Activated CD4-positive, alpha-beta T cell treated with anti-CD3 and anti-CD28 coated beads, Interleukin-2, amount 50 U/mL, for 1 hour (primary cell): ENCODE measurements at regions not wholly inside any gene's neighbourhood (a gene's known extent, or its start where the extent isn't known, plus 50 kb on each side); places are given as distances from the start of the nearest gene placed in this dataset.
"Not testable (repeated sequence)": the region's sequence is repeated elsewhere in the genome, so short reads cannot be mapped to it uniquely, and the experiment has no call there.

Experiments used
- DNase-seq: peaks from one replicate; pipeline ENCODE4 v3.0.0-alpha.2; 2020

DNA sequence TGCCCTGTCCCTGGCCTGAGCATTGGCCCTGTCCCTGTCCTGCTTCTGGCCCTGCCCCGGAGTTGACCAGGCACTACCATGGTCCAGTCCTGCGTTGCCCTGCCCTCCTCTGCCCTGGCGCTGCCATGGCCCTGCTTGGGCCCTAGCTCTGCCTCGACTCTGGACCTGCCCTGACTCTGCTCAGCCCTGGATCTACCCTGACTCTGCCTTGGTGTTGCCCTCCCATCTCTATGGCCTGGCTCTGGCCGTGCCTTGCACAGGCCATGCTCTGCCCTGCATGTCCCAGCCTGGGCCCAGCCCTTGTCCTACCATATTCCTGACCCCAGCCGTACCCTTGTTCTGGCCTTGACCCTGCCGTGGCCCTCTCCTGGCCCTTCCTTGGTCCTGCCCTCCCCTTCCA, 235.7 kb downstream of the GOLGA6L6 start:
- not testable (repeated sequence) for DNase-seq

DNA sequence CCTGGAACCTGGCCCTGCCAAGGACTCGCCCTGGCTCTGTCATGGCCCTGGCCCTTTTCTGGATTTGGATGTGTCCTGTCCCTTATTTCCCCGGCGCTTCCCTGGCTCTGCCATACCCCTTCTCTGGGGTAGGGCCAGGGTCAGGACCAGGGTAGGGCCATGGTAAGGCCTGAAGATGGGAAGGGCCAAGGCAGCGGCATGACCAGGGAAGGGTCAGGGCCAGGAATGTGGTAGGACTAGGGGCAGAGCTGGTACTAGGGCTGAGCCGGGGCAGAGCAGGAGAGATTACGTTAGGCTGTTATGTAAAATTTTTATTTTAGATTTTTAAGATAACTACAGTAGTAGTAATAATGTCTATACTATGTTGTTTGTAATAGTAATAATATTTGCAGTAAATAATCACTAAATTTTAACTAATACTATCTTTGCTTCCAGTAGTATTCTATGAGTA, 236.6 kb downstream of the GOLGA6L6 start:
- DNase-seq, result not testable (repeated sequence)

DNA sequence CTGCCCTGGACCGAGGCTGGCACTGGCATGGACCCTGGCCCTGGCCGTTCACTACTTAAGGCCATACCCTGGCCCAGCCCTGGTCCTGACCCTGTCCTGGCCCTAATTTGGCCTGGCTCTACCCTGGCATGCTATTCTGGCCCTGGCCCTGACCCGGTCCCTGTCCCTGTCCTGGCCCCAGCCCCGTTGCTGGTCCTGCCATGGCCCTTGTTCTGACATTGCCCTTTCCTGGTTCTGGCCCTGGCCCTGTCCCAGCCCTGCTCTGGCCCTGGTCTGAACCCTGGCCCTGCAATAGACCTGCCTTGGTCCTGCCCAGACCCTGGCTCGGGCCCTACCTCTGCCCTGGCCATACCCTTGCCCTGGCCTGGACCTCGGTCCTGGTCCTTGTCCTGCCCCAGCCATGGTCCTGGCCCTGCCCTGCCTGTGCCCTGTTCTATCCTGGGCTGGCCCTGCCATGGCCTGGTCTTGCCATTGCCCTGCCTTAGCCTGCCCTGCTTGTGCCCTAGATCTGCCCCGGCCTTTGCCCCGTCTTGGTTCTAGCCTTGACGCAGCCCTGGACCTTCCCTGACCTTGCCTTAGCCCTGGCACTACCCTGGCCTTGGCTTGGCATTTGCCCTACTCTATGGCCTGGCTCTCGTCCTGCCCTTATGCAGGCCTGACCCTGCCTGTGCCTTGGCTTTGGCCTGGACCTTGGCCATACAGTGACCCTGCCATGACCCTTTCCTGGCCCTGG, 237.2 kb downstream of the GOLGA6L6 start:
- DNase-seq, result not testable (repeated sequence)

DNA sequence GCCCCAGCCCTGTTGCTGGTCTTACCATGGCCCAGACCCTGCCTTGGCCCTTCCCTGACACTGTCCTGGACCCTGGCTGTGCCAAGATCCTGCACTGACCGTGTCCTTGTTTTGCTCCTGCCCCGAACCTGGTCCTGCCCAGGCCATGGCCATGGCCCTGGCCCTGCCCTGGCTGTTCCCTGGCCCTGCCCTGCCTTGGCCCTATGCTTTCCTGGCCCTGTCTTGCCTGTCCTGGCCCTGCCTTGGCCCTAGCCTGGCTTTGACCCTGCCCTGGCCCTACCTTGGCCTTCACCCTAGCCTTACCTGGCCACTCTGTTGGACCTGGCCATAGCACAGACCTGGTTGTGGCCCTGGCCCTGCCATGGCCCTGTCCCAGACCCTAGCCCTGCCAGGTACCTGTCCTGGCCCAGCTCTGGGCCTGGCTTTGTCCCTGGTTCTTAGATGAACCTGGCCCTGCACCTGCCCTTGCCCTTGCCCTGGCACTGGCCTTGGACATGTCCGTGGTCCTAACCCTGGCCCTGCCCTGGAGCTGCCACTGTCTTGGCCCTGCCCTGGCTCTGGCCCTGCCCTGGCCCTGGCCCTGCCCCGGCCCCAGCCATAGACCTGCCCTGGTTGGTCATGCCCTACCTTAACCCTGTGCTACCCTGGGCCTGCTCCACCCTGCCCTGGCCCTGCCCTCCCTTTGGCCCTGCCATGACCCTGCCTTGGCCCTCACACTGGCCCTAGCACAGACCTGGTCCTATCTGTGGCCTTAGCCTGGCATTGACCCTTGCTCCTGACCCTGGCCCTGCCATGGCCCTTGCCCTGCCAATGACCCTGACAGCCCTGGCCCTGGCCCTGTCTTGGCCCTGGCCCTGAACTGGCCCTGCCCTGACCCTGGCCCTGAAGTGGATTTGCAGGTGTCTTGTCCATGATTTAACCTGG, 238.1 kb downstream of the GOLGA6L6 start:
- DNase-seq, result not testable (repeated sequence)

DNA sequence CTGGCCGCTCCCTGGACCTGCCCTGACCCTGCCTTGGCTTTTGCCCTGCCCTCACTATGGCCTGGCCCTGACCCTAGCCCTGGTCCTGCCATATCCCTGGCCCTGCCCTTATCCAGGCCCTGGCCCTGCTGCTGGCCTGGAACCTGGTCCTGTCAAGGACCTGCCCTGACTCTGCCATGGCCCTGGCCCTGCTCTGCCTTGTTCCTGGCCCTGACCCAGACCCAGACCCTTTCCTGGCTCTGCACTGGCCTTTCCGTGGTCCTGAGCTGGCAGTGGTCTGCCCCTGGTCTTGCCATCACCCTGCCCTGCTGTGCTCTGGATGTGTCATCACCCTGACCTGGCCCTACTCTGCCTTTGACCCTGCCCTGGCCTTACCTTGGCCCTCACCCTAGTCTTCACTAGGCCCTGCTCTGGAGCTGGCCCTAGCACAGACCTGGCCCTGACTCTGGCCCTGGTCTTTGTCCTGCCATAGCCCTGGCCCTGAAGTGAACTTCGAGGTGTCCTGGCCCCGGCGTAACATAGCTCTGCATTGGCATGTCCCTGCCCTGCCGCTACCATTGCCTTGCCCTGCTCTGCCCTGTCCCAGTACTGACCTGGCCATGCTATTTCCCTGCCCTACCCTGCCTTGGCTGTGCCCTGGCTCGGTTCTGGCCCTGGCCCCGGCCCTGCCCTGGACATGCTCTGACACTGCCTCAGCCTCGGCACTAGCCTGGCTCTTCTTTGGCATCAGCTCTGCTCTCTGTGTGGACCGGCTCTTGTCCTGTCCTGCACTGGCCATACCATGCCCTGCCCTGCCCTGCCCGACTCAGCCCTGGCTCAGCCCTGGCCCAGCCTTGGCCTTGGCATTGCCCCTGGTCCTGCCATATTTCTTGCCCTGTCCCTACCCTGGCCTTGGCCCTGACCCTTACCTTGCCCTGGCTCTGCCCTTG, 239.2 kb downstream of the GOLGA6L6 start:
- not testable (repeated sequence) for DNase-seq

DNA sequence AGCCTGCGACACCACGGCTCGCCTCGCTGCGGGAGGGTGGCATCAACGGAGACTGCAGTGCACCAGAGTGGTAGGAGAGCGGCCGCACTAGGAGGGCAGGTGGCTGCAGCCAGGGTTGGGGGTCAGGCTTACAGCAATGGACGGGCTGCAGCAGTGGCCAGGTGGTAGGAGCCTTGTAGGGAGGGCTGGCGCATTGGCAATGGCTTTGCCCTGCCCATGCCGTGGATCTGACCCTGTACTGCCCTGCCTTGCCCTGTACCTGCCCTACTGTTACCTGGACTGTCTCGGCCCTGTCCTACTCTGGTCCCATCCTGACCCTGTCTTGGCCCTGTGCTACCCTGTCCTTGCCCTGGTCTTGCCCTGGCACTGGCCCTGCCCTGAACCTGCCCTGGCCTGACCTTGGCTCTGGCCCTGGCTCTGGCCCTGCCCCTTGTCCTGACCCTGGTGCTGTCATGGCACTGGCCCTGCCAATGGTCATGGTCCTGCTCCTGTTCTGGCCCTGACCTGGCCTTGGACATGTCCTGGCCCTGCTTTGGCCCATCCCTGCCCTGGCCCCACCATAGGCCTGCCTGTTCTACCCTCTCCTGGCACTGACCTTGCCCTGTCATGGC, 240.0 kb downstream of the GOLGA6L6 start:
- not testable (repeated sequence) for DNase-seq

DNA sequence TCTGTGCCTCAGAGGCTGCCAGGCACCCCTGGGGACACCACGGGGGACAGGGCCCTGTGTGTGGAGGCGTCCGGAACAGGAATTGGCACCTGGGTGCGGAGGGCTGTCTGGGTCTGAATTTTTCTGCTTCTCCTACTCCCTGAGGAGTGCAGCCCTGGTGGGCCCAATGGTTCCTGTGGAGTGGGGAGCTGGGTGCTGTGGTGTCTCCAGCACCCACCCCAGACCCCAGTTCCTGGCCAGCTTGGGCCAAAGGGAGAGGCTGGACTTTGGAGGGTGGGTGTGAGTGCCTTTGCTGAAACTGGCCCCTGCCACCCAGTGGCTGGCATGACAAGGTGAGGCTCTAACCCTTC, 240.6 kb downstream of the GOLGA6L6 start:
- DNase-seq, result not testable (repeated sequence)

DNA sequence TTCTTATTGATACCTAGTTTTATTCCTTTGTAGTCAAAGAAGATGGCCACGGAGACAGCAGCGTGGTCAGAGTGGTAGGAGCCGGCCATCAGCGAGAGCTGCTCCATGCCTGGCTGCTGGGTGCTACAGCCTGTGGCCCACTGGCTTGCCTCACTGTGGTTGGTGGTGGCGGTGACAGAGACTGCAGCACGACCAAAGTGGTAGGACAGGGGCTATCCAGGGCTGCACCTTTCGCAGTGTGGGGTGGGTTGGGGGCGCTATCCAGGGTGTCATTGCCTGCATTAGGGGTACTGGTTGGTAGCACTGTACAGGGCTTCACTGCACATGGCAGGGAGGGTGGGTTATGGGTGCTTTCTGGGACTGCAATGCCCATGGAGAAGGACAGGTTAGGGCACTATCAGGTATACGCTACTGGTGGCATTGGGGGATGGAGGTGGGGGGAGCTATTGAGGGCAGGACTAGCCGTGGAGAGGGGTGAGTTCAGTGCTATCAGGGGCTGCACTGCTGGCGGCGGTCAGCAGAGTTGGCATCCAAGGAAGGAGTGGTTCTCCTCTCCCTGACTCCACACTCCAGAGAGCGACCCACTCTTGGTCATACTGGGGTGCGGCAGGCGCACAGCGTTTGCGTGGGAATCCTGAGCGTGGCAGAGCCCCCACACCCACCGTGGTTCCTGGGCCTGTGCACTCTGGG, 241.1 kb downstream of the GOLGA6L6 start:
- not testable (repeated sequence) for DNase-seq

DNA sequence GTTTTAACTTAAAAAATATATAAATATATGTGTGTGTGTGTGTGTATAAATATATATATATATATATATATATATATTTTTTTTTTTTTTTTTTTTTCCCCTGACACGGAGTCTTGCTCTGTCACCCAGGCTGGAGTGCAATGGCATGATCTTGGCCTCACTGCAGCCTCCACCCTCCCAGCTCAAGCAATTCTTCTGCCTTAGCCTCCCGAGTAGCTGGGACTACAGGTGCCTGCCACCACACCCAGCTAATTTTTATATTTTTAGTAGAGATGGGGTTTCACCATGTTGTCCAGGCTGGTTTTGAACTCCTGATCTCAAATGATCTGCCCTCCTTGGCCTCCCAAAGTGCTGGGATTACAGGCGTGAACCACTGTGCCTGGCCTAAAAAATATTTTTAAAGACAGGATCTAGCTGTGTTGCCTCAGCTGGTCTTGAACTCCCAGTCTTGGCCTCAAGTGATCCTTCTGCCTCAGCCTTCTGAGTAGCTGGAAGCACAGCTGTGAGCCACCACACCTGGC, 243.9 kb downstream of the GOLGA6L6 start:
- not testable (repeated sequence) for DNase-seq

DNA sequence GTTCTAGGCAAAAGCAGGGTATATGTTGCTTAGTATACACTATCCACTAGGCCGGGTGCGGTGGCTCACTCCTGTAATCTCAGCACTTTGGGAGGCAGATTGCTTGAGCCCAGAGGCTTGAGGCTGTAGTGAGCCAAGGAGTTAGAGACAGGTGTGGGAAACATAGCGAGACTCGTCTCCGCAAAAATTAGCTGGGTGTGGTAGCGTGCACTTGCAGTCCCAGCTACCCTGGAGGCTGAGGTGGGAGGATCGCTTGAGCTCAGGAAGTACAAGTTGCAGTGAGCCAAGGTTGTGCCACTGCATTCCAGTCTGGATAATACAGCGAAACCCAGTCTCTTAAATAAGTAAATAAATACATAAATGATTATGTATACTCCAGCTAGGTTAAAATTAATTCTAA, 245.3 kb downstream of the GOLGA6L6 start:
- DNase-seq, result not testable (repeated sequence)

DNA sequence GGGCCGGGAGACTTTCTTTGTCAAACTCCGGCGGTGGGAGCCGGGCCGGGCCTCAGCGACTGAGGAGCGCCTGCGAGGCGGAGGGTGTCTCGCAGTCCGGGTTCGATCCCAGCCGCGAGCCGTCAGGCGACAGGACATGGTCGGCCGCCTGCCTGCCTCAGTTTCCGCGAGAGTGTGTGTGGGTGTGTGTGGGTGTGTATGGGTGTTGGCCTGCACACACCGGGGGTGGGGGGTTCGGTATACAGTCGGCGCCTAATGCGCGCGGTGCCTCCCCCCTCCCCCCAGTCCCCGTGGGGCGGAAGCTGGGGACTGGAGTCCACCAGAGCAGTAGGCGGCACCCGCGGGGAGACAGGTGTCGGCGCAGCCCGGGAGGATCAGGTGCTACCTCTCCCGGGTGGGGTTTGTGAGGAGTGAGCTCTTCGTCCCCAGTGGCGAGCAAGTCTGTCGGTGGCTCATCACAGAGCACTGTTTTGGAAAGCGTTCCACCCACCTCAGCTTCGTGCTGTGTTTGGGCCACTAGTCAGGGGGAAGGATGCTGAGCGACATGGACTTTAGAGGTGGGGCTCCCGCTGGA, 246.3 kb downstream of the GOLGA6L6 start:
- no peak for DNase-seq

DNA sequence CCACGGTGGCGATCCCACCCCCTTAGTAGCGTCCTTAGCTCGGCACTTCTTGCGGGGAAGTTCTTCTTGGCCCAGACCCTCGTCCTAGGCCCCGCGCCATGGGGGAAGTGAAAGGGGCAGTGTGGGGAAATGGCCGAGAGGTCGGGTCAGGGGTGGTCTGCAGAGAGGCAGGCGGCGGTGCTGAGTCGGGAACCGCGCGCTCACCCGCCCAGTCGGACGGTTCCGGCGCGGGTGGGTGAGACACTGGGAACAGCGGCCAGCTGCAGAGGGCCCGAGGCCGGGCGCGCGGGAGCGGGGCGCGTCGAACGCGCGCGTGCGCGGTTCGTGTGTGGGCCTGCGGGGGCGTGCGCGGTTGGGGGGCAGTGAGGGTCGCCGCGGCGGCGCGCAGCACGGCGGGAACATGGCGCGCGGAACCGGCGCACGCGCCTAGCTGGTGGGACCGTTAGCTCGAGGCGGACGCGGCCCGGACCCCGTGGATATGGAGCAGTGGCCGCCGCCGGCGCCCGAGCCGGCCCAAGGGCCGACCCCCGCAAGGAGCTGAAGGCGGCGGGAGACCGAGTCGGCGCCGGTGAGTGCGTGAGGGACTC, 246.9 kb downstream of the GOLGA6L6 start:
- DNase-seq, result no peak

DNA sequence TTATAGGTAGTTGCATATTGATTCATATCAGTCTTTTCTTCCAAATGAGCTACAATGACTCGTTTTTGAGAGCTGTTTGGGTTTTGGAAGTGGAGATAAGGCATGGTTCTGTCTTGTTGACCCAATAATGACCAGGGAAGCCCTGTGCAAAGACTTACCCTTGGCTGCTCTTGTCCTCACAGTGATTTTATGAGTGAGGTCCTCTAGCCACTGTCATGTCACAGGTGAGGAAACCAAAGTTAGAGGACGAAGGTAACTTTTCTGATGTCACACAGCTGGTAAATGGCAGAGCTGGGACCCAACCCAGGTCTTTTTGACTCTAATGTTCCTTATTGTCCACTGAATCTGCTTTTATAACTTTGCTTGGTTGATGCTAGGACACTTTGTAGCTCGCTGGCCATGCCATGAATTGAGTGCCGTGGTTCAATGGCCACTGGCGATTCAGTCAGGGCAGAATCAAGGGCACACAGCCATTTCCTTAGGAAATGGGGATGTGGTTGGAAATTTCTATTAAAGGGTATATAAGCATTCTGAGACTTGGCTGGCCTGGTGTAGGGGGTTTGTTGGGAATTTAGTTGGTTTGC, 249.1 kb downstream of the GOLGA6L6 start:
- DNase-seq, result not testable (repeated sequence)

DNA sequence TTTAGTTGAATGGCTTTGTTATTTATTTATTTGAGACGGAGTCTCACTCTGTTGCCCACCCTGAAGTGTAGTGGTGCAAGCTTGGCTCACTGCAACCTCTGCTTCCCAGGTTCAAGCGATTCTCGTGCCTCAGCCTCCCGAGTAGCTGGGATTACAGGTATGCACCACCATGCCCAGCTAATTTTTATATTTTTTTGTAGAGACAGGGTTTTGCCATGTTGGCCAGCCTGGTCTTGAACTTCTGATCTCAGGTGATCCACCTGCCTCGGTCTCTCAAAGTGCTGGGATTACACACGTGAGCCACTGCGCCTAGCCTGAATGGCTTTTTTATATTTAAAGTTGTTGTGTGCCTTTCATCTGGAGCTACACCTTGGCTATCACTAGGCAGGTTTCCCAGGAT, 250.0 kb downstream of the GOLGA6L6 start:
- DNase-seq, result not testable (repeated sequence)

DNA sequence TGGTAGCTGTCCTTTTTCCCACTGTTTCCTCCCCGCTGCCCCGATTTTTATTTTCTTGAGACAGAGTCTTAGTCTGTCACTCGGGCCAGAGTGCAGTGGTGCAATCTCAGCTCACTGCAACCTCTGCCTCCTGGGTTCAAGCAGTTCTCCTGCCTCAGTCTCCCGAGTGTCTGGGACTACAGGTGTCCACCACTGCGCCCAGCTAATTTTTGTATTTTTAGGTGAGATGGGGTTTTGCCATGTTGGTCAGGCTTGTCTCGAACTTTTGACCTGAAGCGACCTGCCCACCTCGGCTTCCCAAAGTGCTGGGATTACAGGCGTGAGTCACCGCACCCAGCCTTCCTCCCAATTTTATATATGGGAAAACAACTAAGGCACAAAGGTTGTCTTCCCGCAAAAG, 251.0 kb downstream of the GOLGA6L6 start:
- not testable (repeated sequence) for DNase-seq

DNA sequence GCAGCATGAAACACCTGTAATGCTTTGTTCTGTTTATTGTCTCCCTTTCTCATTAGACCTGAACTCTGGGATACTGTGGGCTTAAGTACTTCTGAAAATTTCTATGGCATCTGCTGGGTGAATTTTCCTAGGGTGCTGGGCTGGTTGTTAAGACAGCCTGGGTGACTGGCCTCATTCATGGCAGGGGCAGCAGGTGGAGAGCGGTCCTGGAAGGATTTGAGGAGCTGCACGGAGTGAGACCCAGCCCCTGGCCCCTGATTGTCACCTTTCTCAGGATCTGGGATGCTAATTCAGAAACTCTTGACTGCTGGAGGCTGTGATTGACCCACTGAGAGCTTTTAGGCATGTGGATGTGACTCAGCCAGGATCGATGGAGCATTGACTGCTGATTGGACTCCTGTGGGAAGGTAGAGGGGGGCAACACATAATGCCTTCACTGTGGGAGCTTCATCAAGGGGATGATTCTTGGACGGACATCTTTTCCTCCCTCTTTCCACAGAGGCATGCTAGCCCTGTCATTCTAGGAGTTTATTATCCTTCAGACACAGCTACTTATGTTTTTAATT, 252.0 kb downstream of the GOLGA6L6 start:
- not testable (repeated sequence) for DNase-seq

DNA sequence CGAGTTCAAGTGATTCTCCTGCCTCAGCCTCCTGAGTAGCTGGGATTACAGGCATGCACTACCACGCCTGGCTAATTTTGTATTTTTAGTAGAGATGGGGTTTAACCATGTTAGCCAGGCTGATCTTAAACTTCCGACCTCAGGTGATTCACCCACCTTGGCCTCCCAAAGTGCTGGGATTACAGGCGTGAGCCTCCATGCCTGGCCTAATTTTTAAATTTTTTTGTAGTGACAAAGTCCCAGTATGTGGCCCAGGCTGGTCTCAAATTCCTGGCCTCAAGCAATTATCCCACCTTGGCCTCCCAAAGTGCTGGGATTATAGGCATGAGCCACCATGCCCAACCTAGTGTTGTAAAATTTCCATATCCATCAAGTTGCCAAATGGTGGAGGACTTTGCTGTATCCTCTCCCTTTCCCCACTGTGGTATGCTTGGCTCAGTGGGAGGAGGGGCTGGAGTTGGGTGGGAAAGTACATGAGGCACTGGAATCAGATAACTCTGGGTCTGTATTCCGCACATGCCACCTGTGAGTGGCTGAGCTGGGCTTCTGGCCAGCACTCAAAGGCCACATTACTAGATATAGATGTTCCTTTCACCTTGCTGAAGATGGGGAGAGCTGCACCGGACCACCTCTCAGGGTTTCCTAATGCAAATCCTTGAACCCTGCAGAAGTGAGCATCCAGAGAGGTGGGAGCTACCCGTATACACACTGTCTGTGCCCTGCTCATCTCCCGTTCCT, 252.6 kb downstream of the GOLGA6L6 start:
- not testable (repeated sequence) for DNase-seq

DNA sequence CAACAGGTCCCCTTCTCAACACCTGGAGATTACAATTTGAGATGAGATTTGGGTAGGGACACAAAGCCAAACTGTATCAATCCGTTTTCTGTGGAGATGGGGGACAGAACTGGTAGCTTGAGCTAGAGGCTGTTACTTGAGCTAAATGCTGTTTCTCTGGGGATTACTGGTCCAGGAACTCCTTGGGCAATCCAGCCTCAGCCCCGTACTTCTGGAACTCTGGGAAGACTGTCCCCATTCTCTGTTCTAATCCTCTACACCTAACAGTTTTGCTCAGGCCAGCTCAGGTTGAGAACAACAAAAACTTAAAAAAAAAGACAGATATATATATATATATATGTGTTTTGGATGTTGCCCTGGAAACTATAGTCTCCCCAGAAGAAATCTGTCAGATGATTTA, 255.0 kb downstream of the GOLGA6L6 start:
- not testable (repeated sequence) for DNase-seq

DNA sequence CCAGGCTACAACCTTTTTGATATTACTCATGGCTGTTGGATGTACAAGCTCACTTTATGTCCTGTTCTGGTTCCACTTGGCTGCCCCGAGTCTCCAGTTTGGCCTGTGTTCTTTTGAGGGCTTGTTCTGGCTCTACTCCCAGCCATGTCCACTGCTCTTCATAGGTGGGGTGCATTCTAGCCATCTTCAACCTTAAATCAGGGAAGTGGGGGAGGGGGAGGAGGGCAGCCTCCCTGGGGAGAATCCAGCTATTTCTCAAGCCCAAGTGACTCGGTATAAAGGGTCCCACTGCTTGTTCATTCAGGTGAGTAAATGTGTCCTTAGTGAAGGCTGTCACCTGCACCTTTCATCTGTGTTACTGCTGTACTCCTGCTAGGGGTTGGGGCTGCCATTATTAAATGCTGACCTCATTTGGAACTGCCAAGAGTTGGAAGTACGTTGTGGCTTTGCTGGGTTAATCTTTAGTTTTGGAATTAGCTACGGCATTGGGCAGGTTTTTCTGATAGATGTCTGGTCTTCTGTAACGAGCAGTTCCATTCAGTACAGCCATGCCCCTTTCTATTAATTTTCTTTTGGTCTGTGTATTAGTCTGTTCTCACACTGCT, 255.8 kb downstream of the GOLGA6L6 start:
- DNase-seq, result not testable (repeated sequence)
